Esophagus squamous epithelium (tissue), 4 donors: ENCODE measurements at regions not wholly inside any gene's neighbourhood (a gene's known extent, or its start where the extent isn't known, plus 50 kb on each side); places are given as distances from the start of the nearest gene placed in this dataset.

Experiments used
- CTCF ChIP-seq, 6 experiments: fragments of 450-650 bp in 4 of 6; fragments of 200-600 bp in 2 of 6; sonication (generic) in 2 of 6; IDR thresholded peaks; one replicate each; pipeline ENCODE4 v1.5.1; 2016 to 2019; ENCODE audit warnings: antibody characterized with exemption in 6 of 6, mild to moderate bottlenecking in 4 of 6, moderate library complexity in 4 of 6
- POLR2A ChIP-seq, 4 donors: fragments of 450-650 bp; IDR thresholded peaks; one replicate each; pipeline ENCODE4 v1.6.1; 2017; ENCODE audit warnings: antibody characterized with exemption in 4 of 4, mild to moderate bottlenecking in 4 of 4, moderate library complexity in 3 of 4

GRCh38 chr6:15734118-15734897, 71.5 kb upstream of the DTNBP1 start:
- no peak for TF ChIP-seq CTCF (IDR thresholded peaks at IDR 0.05)
- TF ChIP-seq POLR2A (IDR thresholded peaks at IDR 0.05) = no peak
